Esophagus squamous epithelium (tissue), 5 donors: ENCODE measurements at regions not wholly inside any gene's neighbourhood (a gene's known extent, or its start where the extent isn't known, plus 50 kb on each side); places are given as distances from the start of the nearest gene placed in this dataset.

Experiments
- DNase-seq: peaks from one replicate; lab custom pipeline; 2025; lab: John Stamatoyannopoulos, UW
- H3K27ac ChIP-seq, 4 donors: fragments of 200-600 bp; sonication (generic); one replicate each; pipeline ENCODE4 v1.5.1; 2016 to 2019; ENCODE audit warnings: mild to moderate bottlenecking in 1 of 4
- H3K27me3 ChIP-seq, 4 donors: fragments of 200-600 bp; sonication (generic); 1 replicate in 3 of 4; 2 replicates in 1 of 4; pipeline versions ENCODE4 v1.5.1 to v1.6.0; 2017 to 2021; ENCODE audit warnings: antibody characterized with exemption in 1 of 4
- H3K36me3 ChIP-seq, 3 donors: fragments of 200-600 bp; sonication (generic); one replicate each; pipeline ENCODE4 v1.5.1; 2016 to 2019
- H3K4me1 ChIP-seq, 3 donors: fragments of 200-600 bp; sonication (generic); one replicate each; pipeline ENCODE4 v1.5.1; 2017 to 2019
- H3K4me3 ChIP-seq, 4 donors: fragments of 200-600 bp; sonication (generic); 1 replicate in 3 of 4; 2 replicates in 1 of 4; pipeline ENCODE4 v1.5.1; 2016 to 2019; ENCODE audit warnings: mild to moderate bottlenecking in 2 of 4, moderate library complexity in 1 of 4
- H3K9me3 ChIP-seq, 3 donors: fragments of 200-600 bp; sonication (generic); one replicate each; pipeline ENCODE4 v1.5.1; 2016 to 2019
- CTCF ChIP-seq, 6 experiments: fragments of 450-650 bp in 4 of 6; fragments of 200-600 bp in 2 of 6; sonication (generic) in 2 of 6; IDR thresholded peaks; one replicate each; pipeline ENCODE4 v1.5.1; 2016 to 2019; ENCODE audit warnings: antibody characterized with exemption in 6 of 6, mild to moderate bottlenecking in 4 of 6, moderate library complexity in 4 of 6
- POLR2A ChIP-seq, 4 donors: fragments of 450-650 bp; IDR thresholded peaks; one replicate each; pipeline ENCODE4 v1.6.1; 2017; ENCODE audit warnings: antibody characterized with exemption in 4 of 4, mild to moderate bottlenecking in 4 of 4, moderate library complexity in 3 of 4
- WGBS, 2 donors: methylation state at CpG; one replicate each; pipeline ENCODE4 v1.1.5; 2018; 5-methylcytosine and 5-hydroxymethylcytosine counted together
- intact Hi-C: fragments of 100-400 bp; cut with DNase I; formaldehyde crosslinking; loops from one replicate; pipeline ENCODE4 v1.15.0; 2022
- donor health status: DM: yes; HTN: yes; CAD: no.

GRCh38 chr13:73844986-73845385, 289.2 kb downstream of the KLF12 start:
- Histone ChIP-seq H3K4me1 (no peaks in the 10 kb centered on the region), H3K4me3 (no peak overlapping the region), H3K27ac (no peak overlapping the region), H3K36me3 (no peaks in the 10 kb centered on the region), H3K9me3 (no peaks in the 10 kb centered on the region), H3K27me3 (no peaks in the 10 kb centered on the region)
- no peak for DNase-seq
- TF ChIP-seq POLR2A (IDR thresholded peaks at IDR 0.05) (no peak), CTCF (IDR thresholded peaks at IDR 0.05) (no peak)
- intact Hi-C loops = loop anchor here (10.0 kb wide), 1 partner anchor 1370 kb away; no protein-coding TSS in a partner anchor
- 90 to 96% methylated on average over 1 of the region's 1 CpG for WGBS, 2 donors

DNA sequence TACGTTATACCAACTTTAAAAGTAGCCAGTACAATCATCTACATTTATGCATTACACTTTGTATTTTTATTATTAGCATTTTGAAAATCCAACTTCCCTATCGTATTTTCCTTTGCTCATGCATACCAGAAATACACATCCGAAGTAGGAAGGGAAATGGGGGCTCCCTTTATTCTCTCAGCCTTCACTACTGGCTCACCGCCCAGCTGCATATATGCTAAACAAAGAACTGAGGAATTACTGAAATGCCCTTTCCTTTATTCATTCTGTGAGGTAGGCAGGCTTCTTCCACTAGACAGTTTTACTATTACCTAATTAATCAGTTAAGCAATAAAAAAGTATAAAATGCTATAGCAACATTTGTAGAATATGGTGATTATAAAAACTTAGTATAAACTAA, 291.6 kb downstream of the KLF12 start:
- Histone ChIP-seq H3K27ac (no peak overlapping the region), H3K36me3 (no peaks in the 10 kb centered on the region), H3K4me1 (no peaks in the 10 kb centered on the region), H3K4me3 (no peak overlapping the region), H3K9me3 (no peaks in the 10 kb centered on the region), H3K27me3 (no peaks in the 10 kb centered on the region)
- WGBS, 2 donors = 72 to 81% methylated on average over 4 of the region's 4 CpGs
- intact Hi-C loops = loop anchor here (10.0 kb wide), 1 partner anchor 1372 kb away; no protein-coding TSS in a partner anchor
- TF ChIP-seq POLR2A (IDR thresholded peaks at IDR 0.05) (no peak), CTCF (IDR thresholded peaks at IDR 0.05) (no peak)
- no peak for DNase-seq

DNA sequence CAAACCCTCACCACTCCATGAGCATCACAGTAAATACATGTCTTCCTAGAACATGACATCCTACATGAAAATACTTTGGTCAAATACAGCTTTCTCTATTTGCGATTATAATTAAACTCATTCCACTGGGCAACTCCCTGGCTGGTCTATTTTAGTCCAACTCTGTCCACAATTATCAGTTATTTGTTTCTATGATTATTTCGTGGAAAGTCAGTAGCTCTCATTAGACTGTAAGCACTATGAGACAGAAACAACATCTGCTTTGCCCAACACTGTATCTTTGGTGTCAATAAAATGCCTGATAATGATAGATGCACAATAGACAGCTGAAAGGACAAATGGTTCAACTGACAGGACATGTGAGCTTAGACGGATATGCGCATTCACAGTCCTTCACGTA, 292.0 kb downstream of the KLF12 start:
- DNase-seq = no peak
- Histone ChIP-seq H3K9me3 (no peaks in the 10 kb centered on the region), H3K4me3 (no peak overlapping the region), H3K4me1 (no peaks in the 10 kb centered on the region), H3K36me3 (no peaks in the 10 kb centered on the region), H3K27ac (no peak overlapping the region), H3K27me3 (no peaks in the 10 kb centered on the region)
- TF ChIP-seq POLR2A (IDR thresholded peaks at IDR 0.05) (no peak), CTCF (IDR thresholded peaks at IDR 0.05) (no peak)
- 88 to 92% methylated on average over 5 of the region's 5 CpGs for WGBS, 2 donors
- intact Hi-C loops = loop anchor here (10.0 kb wide), 1 partner anchor 1373 kb away; no protein-coding TSS in a partner anchor

GRCh38 chr13:73837147-73837546, 297.1 kb downstream of the KLF12 start:
- Histone ChIP-seq H3K9me3 (no peaks in the 10 kb centered on the region), H3K4me3 (no peak overlapping the region), H3K27ac (no peak overlapping the region), H3K27me3 (no peaks in the 10 kb centered on the region), H3K36me3 (no peaks in the 10 kb centered on the region), H3K4me1 (no peaks in the 10 kb centered on the region)
- intact Hi-C loops = loop anchor here (10.0 kb wide), 1 partner anchor 298 kb away; the partner anchor contains the start of gene KLF12
- WGBS, 2 donors = 88 to 96% methylated on average over 5 of the region's 5 CpGs
- no peak for TF ChIP-seq CTCF (IDR thresholded peaks at IDR 0.05)
- no peak for TF ChIP-seq POLR2A (IDR thresholded peaks at IDR 0.05)
- no peak for DNase-seq

DNA sequence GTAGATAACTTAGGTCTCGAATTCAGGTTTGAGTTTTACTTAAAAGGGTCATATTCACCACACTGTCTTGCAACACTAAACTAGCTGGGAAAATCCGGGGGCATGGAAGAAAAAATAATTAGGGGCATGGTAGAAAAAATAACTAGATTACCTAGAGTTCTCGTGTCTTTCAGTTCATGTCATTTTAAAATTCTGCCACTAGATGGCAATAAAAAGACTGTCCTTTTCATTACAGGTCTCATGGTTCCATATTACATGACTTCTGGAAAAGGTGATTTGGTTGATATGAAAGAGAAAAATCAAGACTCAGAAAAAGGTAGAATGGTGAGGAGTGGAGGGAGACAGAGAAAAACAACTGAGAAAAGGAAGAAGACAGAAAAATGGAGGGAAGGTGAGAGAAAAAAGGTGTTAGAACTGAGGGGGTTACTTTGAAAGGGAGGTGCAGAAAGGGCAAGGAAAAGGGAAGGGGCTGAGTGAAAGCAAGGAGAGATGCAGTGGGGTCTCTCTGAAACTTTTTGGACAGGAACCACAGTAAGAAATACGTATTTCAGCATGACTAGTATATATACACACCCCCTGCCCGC, 299.0 kb downstream of the KLF12 start:
- H3K4me1 ChIP-seq = no peaks in the 10 kb centered on the region
- H3K27me3 ChIP-seq = no peaks in the 10 kb centered on the region
- H3K36me3 ChIP-seq = no peaks in the 10 kb centered on the region
- no peaks in the 10 kb centered on the region for H3K9me3 ChIP-seq
- WGBS, 2 donors = 38 to 40% methylated on average over 5 of the region's 5 CpGs
- no peak overlapping the region for H3K27ac ChIP-seq
- DNase-seq = no peak
- TF ChIP-seq POLR2A (IDR thresholded peaks at IDR 0.05) (no peak), CTCF (IDR thresholded peaks at IDR 0.05) (peak; percentile 52 to 69 (median 65))
- H3K4me3 ChIP-seq = no peak overlapping the region
- intact Hi-C loops = loop anchor here (10.0 kb wide), 1 partner anchor 300 kb away; the partner anchor contains the start of gene KLF12
